Fibroblast of skin of left biceps (primary cell): ENCODE measurements at regions not wholly inside any gene's neighbourhood (a gene's known extent, or its start where the extent isn't known, plus 50 kb on each side); places are given as distances from the start of the nearest gene placed in this dataset.

Source experiments
- DNase-seq, 2 experiments: peaks; one replicate each; pipeline ENCODE4 v3.0.0-alpha.2; 2013; ENCODE audit warnings: low read depth in 2 of 2

DNA sequence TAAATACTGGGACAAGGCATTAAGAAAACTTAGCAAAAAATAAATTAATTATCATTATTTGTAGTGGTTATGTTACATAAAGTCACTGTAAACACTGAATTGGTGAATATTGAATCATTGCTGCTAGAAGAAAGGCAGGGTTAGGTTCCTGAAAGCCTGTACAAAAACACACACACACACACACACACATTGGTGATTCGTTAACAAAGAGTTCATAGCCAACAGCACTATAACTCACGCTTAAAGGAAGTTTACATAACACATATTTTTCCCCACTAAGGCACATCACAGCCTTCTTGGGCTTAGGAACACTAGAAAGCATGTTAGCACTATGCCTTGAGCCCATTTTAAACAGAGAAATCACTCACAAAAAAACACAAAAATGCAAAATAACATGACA, 690.0 kb upstream of the PIK3C3 start:
- DNase-seq, result peak; percentile 19 to 28

DNA sequence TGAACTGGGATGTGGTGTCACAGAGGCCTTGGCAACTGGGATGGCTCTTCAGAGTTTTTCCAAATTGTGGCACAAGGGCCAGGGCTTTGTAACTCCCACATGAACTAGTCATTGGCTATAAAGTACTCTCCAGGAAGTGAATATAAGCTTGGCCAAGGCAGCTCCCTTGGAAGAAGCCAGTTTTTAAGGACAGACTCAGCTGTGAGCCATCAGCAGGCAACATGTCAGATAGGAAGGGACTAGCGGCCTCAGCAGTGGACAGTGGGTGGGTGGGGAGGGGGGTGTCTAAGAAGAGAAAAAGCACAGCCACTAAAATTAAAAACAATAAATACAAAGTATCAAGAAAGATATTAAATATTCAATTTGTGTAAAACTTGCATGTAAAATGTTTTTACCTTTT, 691.1 kb upstream of the PIK3C3 start:
- no peak for DNase-seq

DNA sequence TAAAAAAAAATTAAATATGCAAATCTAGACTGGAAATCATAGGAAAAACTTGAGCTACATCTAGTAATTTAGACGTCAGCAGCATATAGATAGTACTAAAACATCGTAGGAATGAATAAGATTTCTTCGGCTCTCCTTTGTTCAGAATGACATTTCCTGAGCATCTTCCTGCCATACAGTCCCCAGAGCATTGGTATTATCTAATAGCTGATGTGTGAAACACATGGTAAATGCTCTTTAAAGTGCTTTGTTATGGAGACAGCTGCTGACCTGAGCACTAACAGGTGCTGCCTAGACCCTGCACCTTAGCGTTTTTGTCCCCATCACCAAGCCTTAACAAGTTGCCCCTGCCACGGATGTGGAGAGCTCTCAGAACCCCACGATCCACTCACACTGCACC, 692.3 kb upstream of the PIK3C3 start:
- DNase-seq, result no peak

DNA sequence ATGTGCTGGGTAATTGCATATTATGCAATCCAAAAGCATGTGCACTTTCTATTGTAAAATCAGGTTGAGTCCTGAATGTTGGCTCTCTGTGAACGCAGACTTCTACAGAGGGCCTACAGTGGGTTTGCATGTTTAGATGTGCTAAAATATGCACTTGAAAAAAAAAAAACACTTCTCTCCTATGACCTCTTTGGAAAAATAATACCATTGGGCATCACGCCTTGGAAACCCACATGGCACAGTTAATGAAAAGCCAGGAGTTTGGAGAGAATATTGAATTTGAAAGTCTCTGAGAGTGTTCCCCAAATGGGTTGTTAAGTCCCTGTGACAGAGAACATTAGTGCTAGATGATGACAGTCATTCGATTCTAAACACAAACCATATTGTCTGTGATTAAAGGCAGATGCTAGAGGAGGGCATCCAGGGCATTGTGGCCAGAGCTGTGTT, 710.4 kb upstream of the PIK3C3 start:
- no peak for DNase-seq

DNA sequence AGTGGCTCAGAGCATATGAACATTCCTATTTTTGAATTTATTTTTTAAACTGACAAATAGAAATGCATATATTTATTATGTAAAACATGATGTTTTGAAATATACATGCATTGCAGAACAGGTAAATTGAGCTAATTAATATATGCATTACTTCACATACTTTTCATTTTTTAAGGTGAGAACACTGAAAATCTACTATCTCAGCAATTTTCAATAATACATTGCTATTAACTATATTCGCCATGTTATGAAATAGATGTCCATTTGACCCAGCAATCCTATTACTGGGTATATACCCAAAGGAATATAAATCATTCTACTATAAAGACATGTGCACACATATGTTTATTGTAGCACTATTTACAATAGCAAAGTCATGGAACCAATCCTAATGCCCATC, 717.7 kb upstream of the PIK3C3 start:
- no peak for DNase-seq

DNA sequence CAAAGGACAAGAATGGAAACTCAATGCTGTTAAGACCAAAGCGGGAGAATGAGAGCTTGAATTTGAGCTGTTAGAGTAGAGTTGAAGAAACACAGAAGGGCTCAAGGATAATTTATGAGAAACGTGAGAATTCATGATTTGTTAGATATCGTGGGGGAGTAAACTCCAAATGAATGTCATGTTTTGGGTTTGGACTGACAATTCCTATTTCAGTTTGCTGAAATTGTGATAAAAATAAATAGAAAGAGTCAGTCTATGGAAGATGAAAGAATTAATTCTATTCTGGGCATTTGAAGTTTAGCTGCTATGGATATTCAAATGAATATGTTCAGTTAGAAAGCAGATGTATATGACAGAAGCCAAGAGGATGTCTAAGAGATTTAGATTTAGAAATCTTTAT, 723.4 kb upstream of the PIK3C3 start:
- DNase-seq, result no peak

DNA sequence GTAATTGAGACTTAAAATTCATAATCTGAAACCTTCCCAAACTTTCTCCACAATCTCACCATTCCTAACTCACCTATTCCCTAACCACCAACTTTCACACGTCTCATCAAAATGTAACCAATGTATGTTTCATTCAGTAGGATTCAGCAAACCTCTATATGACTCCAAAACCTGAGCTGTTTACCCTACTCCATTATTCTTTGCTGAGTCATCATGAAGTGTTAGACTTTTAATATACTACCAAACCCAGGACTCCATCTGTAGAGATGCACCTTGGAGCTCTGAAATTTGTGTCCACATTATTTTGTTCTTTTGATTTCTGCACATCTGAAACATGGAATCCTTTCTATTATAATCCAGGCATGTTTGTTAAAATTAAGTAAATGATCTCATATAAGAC, 727.0 kb upstream of the PIK3C3 start:
- no peak for DNase-seq

DNA sequence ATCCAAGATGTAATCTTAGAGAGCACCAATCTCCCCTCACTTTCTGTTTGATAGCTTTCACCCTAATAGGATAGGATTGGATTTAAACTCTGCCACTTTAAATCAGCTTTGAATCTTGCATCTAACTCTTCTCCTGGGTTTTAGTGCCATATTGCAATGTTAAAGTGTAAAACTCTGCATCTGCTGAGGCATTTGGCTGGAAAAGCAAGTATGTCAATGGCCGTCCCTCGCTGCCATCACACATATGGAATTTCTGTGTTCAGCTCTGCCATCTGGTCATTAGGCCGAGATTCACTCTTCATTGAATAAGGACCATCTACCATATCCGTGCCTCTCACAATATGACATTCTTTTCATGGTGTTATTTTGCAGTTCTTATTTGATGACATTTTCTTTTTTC, 728.1 kb upstream of the PIK3C3 start:
- DNase-seq, result no peak

DNA sequence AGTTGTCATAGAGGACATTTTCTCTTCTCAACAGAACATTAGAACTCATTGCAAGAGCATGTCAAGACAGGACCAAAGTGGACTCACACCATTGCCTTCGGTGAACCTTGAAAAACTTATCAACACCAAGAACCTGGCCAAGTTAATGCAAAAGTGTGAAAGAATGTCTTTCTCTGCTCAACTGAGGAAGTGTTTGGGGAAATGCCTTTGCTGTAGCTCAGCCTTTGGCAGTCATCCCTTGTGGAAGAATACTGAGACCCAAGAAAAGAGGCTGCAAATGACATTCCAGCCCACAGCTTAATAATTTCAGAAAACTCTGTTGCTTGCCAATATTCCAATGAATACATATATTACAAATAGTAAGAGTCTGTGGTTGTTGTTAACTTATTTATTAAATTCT, 728.8 kb upstream of the PIK3C3 start:
- peak; percentile 78 to 81 for DNase-seq

DNA sequence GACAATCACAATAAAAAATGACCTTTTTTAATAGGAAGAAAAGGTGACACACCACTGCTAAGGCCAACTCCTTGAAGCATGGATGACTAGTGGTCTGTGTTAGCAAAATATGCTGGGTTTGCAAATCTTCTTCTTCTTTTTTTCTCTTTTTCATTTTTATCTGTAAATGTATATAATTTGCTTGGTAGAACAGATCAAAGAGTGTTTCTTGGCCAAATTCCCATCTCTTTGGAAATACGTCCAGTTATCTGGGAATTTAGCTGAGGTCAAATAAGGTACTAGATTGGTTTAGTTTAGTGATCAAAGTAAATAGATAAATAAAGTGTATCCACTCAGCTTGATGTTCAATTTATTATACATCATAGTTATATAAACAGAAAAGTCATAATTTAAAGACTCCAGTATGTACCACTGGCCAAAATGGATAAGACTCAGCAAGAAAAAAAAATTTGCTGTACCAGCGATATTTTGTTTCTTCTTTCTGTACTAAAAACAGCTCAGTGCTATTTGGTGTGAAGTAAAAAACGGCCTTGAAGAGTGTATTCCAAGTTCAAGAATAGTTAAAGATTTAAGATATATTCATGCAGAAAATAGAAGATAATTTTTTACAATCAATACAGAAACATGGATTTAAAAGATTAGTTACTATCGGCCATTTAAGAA, 738.6 kb upstream of the PIK3C3 start:
- no peak for DNase-seq

DNA sequence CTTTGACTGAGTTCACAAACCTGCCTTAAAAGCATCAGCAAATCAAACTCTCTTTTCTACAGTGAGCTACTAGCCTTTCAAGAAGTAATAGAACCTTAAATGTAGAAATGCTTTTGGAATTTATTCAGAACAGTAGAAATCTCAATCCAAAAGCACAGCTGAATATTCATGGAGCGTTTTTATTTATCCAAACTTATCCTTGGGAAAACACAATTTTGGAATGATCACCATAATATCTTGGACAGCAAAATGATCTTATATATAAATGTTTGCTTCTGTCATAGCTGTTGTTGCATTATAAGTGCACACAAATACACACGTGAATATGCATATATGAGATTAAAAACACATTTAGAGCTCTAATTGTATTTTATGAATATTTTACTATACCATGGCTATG, 747.3 kb upstream of the PIK3C3 start:
- DNase-seq, result no peak

DNA sequence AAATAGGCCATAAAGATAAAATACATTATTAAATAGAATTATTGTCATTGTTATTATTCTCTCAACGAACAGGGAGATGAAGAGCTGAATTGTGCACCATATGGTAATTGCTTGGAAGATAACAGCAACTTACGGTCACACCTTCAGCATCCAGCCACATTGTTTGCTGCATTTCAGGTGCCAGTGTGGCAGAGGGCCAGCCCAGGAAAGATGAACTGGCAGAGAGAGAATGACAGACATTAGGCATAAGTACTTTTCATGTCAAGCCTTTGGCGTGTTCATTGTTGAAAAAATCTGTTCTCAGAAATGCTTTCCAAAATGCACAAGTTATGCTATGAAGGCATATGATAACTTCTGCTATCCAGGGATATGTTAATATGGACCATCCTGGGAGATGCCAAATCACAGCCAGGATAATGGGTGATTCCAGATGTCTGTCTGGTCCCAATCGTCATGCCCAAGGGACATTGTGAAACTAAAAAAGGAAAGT, 748.6 kb upstream of the PIK3C3 start:
- no peak for DNase-seq

DNA sequence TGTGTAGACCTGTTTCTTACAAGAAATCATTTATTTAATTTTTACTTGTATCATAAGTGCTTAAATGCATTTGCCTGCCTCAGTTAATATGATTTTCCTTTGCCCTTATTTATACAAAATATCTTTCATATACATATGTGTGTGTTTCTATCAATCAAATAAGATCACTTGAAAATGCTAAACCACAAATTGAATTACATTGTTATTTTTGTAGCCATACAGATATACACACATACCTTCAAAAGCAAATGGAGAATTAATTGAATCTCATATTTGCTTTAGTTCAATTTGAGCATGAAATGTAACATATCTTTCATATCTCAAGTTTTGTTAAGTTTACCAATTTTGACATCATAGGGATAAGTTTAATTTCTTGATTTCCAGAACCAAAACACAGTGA, 755.8 kb upstream of the PIK3C3 start:
- no peak for DNase-seq

DNA sequence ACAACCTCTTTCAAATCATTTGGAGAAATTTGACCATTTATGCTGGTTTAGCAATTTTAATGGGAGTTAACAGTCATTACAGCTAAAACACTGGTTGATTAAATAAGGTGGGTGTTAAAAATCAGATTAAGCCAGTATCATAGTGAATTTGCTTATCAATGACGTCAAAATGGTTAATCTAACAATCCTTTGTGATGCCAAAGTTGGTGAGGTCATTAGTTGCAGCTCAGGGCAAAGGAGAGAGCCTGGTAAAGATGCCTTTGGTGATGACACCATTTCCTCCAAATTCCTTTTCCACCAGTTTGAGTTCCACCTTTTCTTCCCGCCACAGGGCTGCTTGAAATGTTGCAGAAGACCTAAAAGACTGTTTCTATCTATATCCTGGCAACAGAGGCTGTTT, 757.1 kb upstream of the PIK3C3 start:
- no peak for DNase-seq

DNA sequence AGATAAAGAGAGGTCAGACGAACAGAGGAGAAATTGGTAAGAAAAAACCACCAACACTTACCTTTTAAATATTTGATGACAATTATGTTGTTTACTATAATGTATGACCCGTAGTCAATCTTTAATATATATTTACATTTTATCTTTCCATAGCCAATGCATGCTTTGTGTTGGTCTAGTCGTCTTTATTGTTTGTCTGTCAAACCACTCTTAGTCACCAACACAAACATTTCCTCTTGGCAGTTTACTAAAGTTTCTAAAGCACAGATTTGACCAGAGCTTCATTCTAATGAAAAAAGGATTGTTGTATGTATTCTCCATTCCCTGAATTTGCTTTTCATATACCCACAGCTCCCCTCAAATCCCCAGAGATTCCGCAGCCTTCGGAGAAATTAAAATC, 784.7 kb upstream of the PIK3C3 start:
- no peak for DNase-seq

DNA sequence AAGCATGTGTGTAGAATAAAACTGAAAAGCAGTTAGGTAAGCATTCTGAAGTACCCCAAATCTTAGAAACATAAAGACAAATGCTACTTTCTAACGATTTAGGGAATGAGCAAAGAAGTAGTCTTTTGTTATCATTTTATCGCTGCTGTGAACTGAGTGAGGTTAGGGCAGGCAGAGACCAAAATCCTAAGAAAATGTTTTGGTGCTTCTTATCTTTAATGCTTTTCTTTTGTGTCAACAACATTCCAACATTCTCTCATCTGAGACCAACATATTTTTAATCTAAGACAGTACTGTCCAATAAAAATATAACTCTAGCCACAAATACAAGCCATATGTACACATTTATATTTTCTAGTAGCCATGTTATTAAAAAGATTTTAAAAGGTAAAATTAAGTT, 789.4 kb upstream of the PIK3C3 start:
- peak in 1 of 2 experiments; percentile 4 for DNase-seq

DNA sequence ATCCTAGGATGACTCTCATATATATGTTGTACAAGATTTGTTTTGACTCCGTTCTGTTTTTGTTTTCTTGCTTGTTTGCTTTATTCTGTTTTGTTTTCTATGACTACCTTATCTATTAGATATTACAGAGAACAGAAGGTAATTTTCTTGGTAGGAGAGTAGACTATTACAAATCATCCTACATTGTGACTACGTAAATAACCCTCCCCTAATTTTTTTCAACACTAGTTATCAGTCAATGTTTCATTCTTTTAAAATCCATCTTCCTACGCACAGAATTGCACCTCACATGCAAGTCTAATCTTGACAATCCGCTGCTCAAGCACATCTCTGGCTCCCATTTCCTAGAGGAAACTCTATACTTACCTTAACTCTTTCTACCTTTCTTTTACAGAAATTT, 792.3 kb upstream of the PIK3C3 start:
- DNase-seq, result no peak

DNA sequence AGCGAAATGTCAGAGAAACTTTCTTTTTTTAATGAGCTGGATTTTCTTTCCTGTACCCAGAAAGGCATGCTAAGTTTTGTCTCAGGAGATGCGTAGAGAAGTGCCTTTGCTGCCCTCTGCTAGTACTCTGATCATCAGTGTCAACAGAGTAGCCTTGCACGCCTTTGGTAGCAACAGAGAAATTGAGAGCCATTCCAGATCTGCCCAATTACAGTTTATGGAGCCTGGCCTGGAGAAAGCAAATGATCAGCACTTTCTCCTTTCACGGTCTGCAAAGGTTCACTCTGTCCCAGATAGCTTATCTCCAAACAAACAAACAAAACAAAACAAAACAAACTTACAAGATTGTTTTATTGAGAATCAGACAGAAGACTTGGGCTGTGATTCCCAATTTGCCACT, 792.8 kb upstream of the PIK3C3 start:
- no peak for DNase-seq

DNA sequence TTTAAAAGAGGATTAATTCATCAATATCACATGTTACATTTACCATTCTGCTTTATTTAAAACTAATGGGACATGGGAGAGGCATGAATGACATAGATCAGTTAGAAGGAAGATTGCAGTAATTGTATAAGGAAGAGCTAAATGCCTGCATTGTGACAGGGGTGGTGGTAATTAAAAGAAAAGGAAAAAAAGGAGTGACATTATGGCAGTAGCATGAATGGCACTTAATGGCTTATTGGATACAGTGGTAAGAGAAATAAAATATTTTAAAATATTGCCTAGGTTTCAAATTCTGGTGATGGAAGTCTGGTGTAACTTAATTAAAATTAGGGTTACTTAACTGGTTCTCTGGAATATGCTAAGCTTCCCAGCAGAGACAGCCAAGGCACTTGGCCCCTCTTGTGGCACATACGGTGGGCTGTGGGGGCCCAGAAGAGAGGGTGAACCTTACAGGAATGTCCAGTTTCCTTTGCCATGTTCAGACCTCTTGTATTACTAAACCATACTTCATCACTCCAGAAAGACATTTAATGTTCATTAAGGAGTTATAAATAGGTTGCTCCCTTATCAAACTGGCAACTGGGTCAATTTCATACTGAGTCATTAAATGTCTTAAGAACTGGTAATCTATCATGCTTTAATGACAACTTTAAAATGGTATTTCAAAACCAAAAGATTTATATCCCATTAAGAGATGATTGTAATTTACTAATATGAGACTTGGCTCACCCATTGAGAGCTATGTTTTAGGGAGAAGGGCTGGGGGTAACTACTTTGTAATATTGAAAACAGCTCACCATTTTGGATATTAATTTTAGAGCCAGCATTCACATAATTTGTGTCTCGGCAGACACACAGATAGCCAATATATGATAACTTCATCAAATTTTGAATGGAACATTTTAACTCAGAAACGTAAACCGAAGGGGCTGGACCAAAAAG, 798.9 kb upstream of the PIK3C3 start:
- no peak for DNase-seq

DNA sequence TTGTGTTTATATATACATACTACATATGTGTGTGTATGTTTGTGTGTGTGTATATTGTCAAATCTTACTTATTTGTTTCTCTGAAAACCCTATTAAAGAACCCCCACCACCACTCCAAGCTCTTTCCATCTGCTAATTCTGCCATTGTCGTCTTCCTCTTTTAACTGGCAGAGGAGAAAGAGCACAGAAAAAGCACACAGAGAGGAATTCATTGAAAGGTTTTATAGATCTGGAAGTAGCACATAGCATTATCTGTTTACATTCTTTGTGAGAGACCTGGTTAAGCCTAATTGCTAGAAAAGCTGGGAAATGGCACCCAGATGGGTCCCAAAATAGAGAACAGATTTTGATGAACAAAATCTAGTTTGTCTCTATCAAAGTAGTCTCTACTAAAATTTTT, 800.0 kb upstream of the PIK3C3 start:
- DNase-seq, result no peak

DNA sequence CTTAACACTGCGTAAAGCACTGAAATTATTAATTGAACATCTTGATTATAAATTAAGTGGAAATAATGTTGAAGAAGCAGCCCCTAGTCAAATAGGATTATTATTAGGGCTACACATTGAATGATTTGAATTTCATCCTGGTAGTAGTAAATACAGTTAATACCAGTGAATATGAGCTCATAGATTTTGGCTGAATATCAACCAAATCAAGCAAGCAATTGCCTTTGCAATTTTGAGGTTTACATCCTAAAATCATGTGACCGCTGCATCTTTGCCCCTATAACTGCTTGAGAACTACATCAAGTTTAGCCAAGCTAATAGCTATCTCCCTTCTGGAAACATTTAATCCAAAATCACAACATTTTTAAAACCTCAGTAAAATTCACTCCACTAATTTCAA, 801.2 kb upstream of the PIK3C3 start:
- DNase-seq, result peak in 1 of 2 experiments; percentile 16

DNA sequence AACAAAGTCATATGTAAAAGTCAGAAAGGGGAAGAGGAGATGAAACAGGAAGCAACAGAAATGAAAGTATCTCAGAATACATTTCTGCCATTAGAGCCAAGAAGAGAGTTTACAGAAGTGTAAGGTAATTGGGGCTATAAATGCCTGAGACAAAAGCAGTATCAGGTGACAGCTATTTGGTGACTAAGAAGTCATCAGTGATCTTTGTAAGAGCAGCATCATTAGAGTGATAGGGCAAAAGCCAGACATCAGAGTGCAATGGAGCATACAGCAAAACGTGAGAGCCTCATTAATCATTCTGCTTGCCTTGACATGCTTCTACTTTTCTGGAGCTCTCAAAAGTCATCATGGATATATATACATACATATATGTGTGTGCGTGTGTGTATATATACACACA, 804.7 kb upstream of the PIK3C3 start:
- DNase-seq, result no peak

DNA sequence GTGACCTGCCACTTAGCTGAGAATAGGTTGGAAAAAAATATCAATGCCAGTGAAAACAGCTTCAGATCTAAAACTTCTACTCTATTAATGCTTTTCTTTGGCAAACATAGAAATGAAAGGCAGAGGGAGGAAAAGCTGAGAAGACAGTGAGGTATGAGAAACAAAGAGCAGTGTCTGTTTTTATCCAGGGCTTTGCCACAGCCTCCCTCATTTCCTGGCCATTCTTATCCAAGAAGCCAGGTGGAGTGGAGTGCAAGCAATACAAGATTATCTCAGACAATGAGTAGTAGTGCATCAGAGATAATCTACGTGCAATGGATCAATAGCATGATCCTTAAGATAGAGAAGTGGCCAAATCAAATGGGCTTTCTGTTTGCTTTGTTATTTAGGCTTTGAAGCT, 808.7 kb upstream of the PIK3C3 start:
- no peak for DNase-seq
